Heart left ventricle (tissue), 16 donors: ENCODE measurements at regions not wholly inside any gene's neighbourhood (a gene's known extent, or its start where the extent isn't known, plus 50 kb on each side); places are given as distances from the start of the nearest gene placed in this dataset.

ENCODE experiments used
- ATAC-seq, 4 donors: fragments of 200-7000 bp; cut with Tn5 transposase; one replicate each; pipeline ENCODE4 v1.9.1; 2020 to 2022; ENCODE audit warnings: moderate library complexity in 4 of 4, mild to moderate bottlenecking in 3 of 4, moderate number of reproducible peaks in 1 of 4
- DNase-seq, 5 donors: peaks; one replicate each; pipeline ENCODE4 v3.0.0-alpha.2; 2020
- H3K27ac ChIP-seq, 12 donors: fragments of 200-600 bp; sonication (generic) in 4 of 12; one replicate each; pipeline versions ENCODE4 v1.5.0 to v1.8.0; 2016 to 2022; ENCODE audit warnings: mild to moderate bottlenecking in 2 of 12
- H3K27me3 ChIP-seq, 9 donors: fragments of 200-600 bp; sonication (generic) in 2 of 9; one replicate each; pipeline versions ENCODE4 v1.5.1 to v1.8.0; 2016 to 2022; ENCODE audit warnings: mild to moderate bottlenecking in 3 of 9
- H3K36me3 ChIP-seq, 9 donors: fragments of 200-600 bp; sonication (generic) in 2 of 9; one replicate each; pipeline versions ENCODE4 v1.5.0 to v1.8.0; 2018 to 2022; ENCODE audit warnings: mild to moderate bottlenecking in 2 of 9
- H3K4me1 ChIP-seq, 12 donors: fragments of 200-600 bp; sonication (generic) in 4 of 12; one replicate each; pipeline versions ENCODE4 v1.5.0 to v1.8.0; 2016 to 2022; ENCODE audit warnings: mild to moderate bottlenecking in 3 of 12
- H3K4me3 ChIP-seq, 12 donors: fragments of 200-600 bp; sonication (generic) in 4 of 12; one replicate each; pipeline versions ENCODE4 v1.5.0 to v1.8.0; 2017 to 2022; ENCODE audit warnings: mild to moderate bottlenecking in 9 of 12, moderate library complexity in 4 of 12
- H3K9me3 ChIP-seq, 12 donors: fragments of 200-600 bp; sonication (generic) in 4 of 12; one replicate each; pipeline versions ENCODE4 v1.5.0 to v1.8.0; 2016 to 2022; ENCODE audit warnings: mild to moderate bottlenecking in 1 of 12
- POLR2A ChIP-seq, 2 donors: fragments of 450-650 bp; IDR thresholded peaks; one replicate each; pipeline ENCODE4 v1.6.1; 2017; ENCODE audit warnings: antibody characterized with exemption in 2 of 2, mild to moderate bottlenecking in 2 of 2, moderate library complexity in 2 of 2
- WGBS, 4 donors: extraction: QIAGEN DNeasy Blood & Tissue Kit in 2 of 4; methylation state at CpG; one replicate each; pipeline versions ENCODE4 v1.1.5 to v1.1.7; 2013 to 2018; 5-methylcytosine and 5-hydroxymethylcytosine counted together
- intact Hi-C, 10 donors: fragments of 100-400 bp; cut with DNase I; formaldehyde crosslinking; loops; one replicate each; pipeline versions ENCODE4 v1.11.1 to v1.14.2; 2022
- TF ChIP-seq, protein P1 (sequence below), 12 donors: fragments of 200-600 bp; sonication (generic) in 4 of 12; IDR thresholded peaks; one replicate each; pipeline versions ENCODE4 v1.5.0 to v1.8.0; 2018 to 2022; ENCODE audit warnings: antibody characterized with exemption in 12 of 12, mild to moderate bottlenecking in 5 of 12
- donor health status: ischemic (EF 13 %, LVEDD 7.1; RV severe dilation, severe dysfunction).
- donor health status: healthy with polysubstance abuse.
- donor health status: DM: no; HTN: yes; CAD: no.
- donor health status: DM: no; HTN: no; CAD: no.
- donor health status: ischemic (EF 25% LVEDD 6.9; RV normal size, moderate dysfunction).
- donor health status: ischemic (EF 25% LVEDD 5.7; RV mildly dilated, moderate dysfunction).
- donor health status: healthy.
- donor health status: DM: yes; HTN: yes; CAD: no.
- donor health status: ischemic (EF 35%, LVEDD 5.7; RV mildly dilated, moderate dysfunction).
- donor health status: nonischemic (EF 11% LVEDD 7.7; RV severe dilation, severe dysfunction).
- donor health status: DM: yes; HTN: yes; CAD: no.
- donor health status: PGD.
- donor health status: ischemic (EF 29% LVEDD 5.4; RV normal size, mild dysfunction).
- donor health status: nonischemic (EF 23%, LVEDD 6.1; RV moderate dilation, normal function).

- TF ChIP-seq POLR2A (IDR thresholded peaks at IDR 0.05) = no peak
- TF ChIP-seq, protein P1, sequence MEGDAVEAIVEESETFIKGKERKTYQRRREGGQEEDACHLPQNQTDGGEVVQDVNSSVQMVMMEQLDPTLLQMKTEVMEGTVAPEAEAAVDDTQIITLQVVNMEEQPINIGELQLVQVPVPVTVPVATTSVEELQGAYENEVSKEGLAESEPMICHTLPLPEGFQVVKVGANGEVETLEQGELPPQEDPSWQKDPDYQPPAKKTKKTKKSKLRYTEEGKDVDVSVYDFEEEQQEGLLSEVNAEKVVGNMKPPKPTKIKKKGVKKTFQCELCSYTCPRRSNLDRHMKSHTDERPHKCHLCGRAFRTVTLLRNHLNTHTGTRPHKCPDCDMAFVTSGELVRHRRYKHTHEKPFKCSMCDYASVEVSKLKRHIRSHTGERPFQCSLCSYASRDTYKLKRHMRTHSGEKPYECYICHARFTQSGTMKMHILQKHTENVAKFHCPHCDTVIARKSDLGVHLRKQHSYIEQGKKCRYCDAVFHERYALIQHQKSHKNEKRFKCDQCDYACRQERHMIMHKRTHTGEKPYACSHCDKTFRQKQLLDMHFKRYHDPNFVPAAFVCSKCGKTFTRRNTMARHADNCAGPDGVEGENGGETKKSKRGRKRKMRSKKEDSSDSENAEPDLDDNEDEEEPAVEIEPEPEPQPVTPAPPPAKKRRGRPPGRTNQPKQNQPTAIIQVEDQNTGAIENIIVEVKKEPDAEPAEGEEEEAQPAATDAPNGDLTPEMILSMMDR (IDR thresholded peaks at IDR 0.05) = no peak
- Histone ChIP-seq H3K36me3 (no peaks in the 10 kb centered on the region), H3K9me3 (no peaks in the 10 kb centered on the region), H3K27me3 (no peaks in the 10 kb centered on the region), H3K4me3 (no peak overlapping the region), H3K4me1 (no peaks in the 10 kb centered on the region), H3K27ac (no peak overlapping the region)
- ATAC-seq (no peak), DNase-seq (no peak)
- intact Hi-C loops = no loop called here
- WGBS, 4 donors = 91 to 92% (median 91%) methylated on average over 4 of the region's 4 CpGs
Observed at GRCh38 chr3:88657459-88657858, 450.0 kb upstream of the EPHA3 start.

GRCh38 chr3:88661433-88661824 lies 446.0 kb upstream of the EPHA3 start:
- no peaks in the 10 kb centered on the region for H3K9me3 ChIP-seq
- H3K27me3 ChIP-seq = no peaks in the 10 kb centered on the region
- DNase-seq (no peak), ATAC-seq (no peak)
- TF ChIP-seq POLR2A (IDR thresholded peaks at IDR 0.05) = no peak
- TF ChIP-seq, protein P1 (IDR thresholded peaks at IDR 0.05) = no peak
- 79 to 80% (median 79%) methylated on average over 3 of the region's 3 CpGs for WGBS, 4 donors
- intact Hi-C loops = no loop called here
- no peak overlapping the region for H3K4me3 ChIP-seq
- H3K27ac ChIP-seq = no peak overlapping the region
- H3K36me3 ChIP-seq = no peaks in the 10 kb centered on the region
- no peaks in the 10 kb centered on the region for H3K4me1 ChIP-seq

GRCh38 chr3:88668180-88668579 lies 439.2 kb upstream of the EPHA3 start:
- H3K4me3 ChIP-seq = no peak overlapping the region
- TF ChIP-seq, protein P1 (IDR thresholded peaks at IDR 0.05) = no peak
- no peak for TF ChIP-seq POLR2A (IDR thresholded peaks at IDR 0.05)
- intact Hi-C loops = no loop called here
- ATAC-seq (no peak), DNase-seq (no peak)
- 85 to 92% (median 89%) methylated on average over 2 of the region's 2 CpGs for WGBS, 4 donors
- no peaks in the 10 kb centered on the region for H3K27me3 ChIP-seq
- no peaks in the 10 kb centered on the region for H3K36me3 ChIP-seq
- H3K27ac ChIP-seq = no peak overlapping the region
- H3K4me1 ChIP-seq = no peaks in the 10 kb centered on the region
- H3K9me3 ChIP-seq = no peaks in the 10 kb centered on the region

- Histone ChIP-seq H3K4me3 (no peak overlapping the region), H3K9me3 (no peaks in the 10 kb centered on the region), H3K4me1 (no peaks in the 10 kb centered on the region), H3K27ac (no peak overlapping the region), H3K36me3 (no peaks in the 10 kb centered on the region), H3K27me3 (no peaks in the 10 kb centered on the region)
- intact Hi-C loops = loop anchor here in 1 of 10 donors (10.0 kb wide), 1 partner anchor 57 kb away; no protein-coding TSS in a partner anchor
- ATAC-seq (no peak), DNase-seq (no peak)
- WGBS, 4 donors = 77 to 91% (median 86%) methylated on average over 3 of the region's 3 CpGs
- TF ChIP-seq, protein P1 (IDR thresholded peaks at IDR 0.05) = no peak
- no peak for TF ChIP-seq POLR2A (IDR thresholded peaks at IDR 0.05)
Observed at GRCh38 chr3:88671573-88671972, 435.8 kb upstream of the EPHA3 start.
